BJ (cell line): ENCODE measurements at regions not wholly inside any gene's neighbourhood (a gene's known extent, or its start where the extent isn't known, plus 50 kb on each side); places are given as distances from the start of the nearest gene placed in this dataset.

Source experiments
- CTCF ChIA-PET: fragments of 350-600 bp; formaldehyde crosslinking; extraction: SDS; loops from one replicate; lab custom pipeline; 2021; ENCODE audit warnings: antibody characterized with exemption, inconsistent platforms; lab: Yijun Ruan, JAX
- POLR2A ChIA-PET: fragments of 300-600 bp; sonication (Branson Sonifier 250); formaldehyde crosslinking; extraction: SDS; loops from one replicate; lab custom pipeline; 2021; ENCODE audit warnings: antibody characterized with exemption; lab: Charles Lee
- DNase-seq: peaks from one replicate; pipeline ENCODE4 v3.0.0-alpha.2; 2011; ENCODE audit warnings: low read depth
- H3K27me3 ChIP-seq: 2 replicates; pipeline ENCODE4 v1.6.0; 2011; ENCODE audit warnings: low read length; ENCODE audit not compliant: control insufficient read depth, insufficient read depth
- H3K36me3 ChIP-seq: 2 replicates; pipeline ENCODE4 v1.5.1; 2011; ENCODE audit warnings: low read length; ENCODE audit not compliant: control insufficient read depth, insufficient read depth
- H3K4me3 ChIP-seq: 2 replicates; pipeline ENCODE4 v1.5.1; 2011; ENCODE audit warnings: low read depth, mild to moderate bottlenecking, control low read depth, low read length
- TF ChIP-seq, protein P1 (sequence below): IDR thresholded peaks from 2 replicates; pipeline ENCODE4 v1.5.1; 2011; ENCODE audit warnings: low read depth, mild to moderate bottlenecking, control low read depth, inconsistent platforms, low read length, moderate library complexity; ENCODE audit not compliant: insufficient read depth

DNA sequence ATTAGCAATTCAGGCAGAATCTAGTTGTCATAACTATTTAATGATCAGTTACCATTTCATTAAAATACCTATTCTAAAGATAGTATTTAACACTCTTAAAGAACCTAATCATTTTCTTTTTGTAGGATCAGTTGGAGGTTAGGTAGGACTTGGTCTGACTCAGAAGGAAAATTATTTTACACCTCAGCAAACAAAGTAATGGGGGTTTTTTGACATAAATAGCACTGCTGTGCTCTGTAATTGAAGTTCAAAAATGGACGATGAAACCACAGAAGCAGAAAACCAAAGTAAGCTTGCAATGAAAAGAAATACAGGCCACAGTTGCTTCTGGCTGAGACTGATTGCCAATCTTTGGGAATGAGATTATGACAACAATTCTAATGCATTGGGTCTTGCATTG lies 187.0 kb upstream of the TRPM3 start:
- Histone ChIP-seq H3K36me3 (no peaks in the 10 kb centered on the region), H3K4me3 (no peak overlapping the region), H3K27me3 (no peaks in the 10 kb centered on the region)
- TF ChIP-seq, protein P1, sequence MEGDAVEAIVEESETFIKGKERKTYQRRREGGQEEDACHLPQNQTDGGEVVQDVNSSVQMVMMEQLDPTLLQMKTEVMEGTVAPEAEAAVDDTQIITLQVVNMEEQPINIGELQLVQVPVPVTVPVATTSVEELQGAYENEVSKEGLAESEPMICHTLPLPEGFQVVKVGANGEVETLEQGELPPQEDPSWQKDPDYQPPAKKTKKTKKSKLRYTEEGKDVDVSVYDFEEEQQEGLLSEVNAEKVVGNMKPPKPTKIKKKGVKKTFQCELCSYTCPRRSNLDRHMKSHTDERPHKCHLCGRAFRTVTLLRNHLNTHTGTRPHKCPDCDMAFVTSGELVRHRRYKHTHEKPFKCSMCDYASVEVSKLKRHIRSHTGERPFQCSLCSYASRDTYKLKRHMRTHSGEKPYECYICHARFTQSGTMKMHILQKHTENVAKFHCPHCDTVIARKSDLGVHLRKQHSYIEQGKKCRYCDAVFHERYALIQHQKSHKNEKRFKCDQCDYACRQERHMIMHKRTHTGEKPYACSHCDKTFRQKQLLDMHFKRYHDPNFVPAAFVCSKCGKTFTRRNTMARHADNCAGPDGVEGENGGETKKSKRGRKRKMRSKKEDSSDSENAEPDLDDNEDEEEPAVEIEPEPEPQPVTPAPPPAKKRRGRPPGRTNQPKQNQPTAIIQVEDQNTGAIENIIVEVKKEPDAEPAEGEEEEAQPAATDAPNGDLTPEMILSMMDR, result no peak
- no peak for DNase-seq
- POLR2A ChIA-PET, result interaction anchor here (0.6 kb wide), 1 partner anchor 453 kb away, joined by 4 read pairs; no protein-coding TSS in a partner anchor
- CTCF ChIA-PET, result no interaction called here

DNA sequence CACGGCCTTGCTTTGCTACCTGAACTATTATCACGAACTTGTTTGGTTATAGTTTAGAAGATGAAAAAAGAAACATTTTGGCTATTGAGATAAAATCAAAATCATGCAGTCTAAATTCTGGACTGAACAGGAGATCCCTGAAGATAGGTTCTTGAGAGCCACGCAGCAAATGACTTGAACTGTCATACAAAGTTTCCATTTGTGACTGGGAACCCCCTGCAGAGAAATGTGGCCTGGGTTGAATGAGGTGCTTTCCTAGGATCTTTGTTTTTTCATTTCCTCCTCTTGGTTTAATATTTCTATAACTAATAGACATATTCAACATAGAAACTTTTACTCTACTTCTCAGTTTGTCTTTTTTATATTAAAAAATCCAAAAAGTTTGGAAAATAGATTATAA lies 184.7 kb upstream of the TRPM3 start:
- POLR2A ChIA-PET, result no interaction called here
- DNase-seq, result no peak
- CTCF ChIA-PET, result no interaction called here
- Histone ChIP-seq H3K27me3 (no peaks in the 10 kb centered on the region), H3K4me3 (no peak overlapping the region), H3K36me3 (no peaks in the 10 kb centered on the region)
- TF ChIP-seq, protein P1, result no peak

DNA sequence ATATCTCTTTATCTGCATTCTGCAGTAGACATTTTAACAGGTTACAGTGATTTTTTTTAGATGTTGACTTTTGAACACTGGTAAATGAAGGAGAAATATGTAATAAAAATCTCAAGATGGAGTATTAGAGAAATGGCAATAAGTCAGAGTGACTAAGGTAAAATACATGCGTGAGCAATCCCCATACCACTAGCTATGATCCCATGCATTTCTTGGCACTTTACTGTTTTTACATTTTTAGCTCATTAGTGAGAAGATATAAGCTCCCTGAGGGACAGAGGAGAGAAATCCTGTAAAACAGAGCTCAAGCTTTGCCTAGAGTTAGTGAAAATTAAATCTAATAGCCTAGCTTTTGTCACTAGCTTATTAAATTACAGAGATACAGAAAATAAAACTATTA lies 181.9 kb upstream of the TRPM3 start:
- no peak overlapping the region for H3K4me3 ChIP-seq
- DNase-seq, result no peak

DNA sequence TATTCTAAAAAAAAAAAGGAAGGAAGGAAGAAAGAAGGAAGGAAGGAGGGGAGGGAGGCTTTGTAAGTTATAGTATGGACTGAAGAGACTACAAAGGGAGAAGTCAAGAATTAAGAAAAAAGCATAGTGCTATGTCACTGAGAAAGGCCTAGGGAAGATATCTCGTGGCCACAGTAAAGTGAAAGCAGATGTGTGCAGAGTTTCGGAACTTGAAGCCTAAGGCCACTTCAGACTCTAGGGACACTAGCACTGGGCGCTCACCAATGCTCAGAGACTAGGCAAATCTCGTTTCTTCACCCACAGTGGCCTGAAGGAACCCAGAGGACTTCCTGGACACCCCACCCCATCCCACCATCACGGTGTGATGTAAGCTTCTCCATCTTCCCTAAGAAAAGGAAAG lies 181.4 kb upstream of the TRPM3 start:
- CTCF ChIA-PET, result interaction anchor here (3.1 kb wide), 1 partner anchor 18 kb away, joined by 11 read pairs; no protein-coding TSS in a partner anchor
- POLR2A ChIA-PET, result no interaction called here
- no peaks in the 10 kb centered on the region for H3K27me3 ChIP-seq
- no peak overlapping the region for H3K4me3 ChIP-seq
- H3K36me3 ChIP-seq, result no peaks in the 10 kb centered on the region
- TF ChIP-seq, protein P1, result no peak
- no peak for DNase-seq

More for the DNA sequence above, 181.9 kb upstream of the TRPM3 start:
- POLR2A ChIA-PET, result no interaction called here
- TF ChIP-seq, protein P1, result no peak
- CTCF ChIA-PET, result interaction anchor here (1.1 to 3.1 kb wide), 2 partner anchors 19 to 62 kb away, joined by 3 to 11 read pairs; no protein-coding TSS in a partner anchor
- no peaks in the 10 kb centered on the region for H3K27me3 ChIP-seq
- no peaks in the 10 kb centered on the region for H3K36me3 ChIP-seq

DNA sequence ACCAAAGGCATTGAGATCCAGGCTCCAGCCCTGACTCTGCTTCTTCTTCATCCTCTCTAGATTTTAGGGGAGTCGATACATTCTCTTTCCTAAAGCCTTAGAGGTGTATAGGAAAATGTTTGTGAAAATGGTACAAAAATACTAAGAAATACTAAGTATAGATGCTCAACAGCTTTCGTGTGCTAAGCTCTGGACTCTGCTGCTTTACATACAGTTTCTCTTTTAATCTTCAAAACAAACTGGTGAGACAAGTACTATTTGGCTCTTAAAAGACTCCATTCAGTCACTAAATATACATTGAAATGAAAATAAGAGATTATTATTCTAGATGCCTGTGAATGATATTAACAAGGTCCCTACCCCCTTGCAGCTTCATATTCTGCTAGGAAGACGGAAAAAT lies 174.5 kb upstream of the TRPM3 start:
- Histone ChIP-seq H3K27me3 (no peaks in the 10 kb centered on the region), H3K36me3 (no peaks in the 10 kb centered on the region), H3K4me3 (no peak overlapping the region)
- POLR2A ChIA-PET, result no interaction called here
- DNase-seq, result no peak
- TF ChIP-seq, protein P1, result no peak
- CTCF ChIA-PET, result interaction anchor here (1.5 kb wide), 1 partner anchor 37 kb away, joined by 4 read pairs; no protein-coding TSS in a partner anchor
